ENCODE measurements at regions not wholly inside any gene's neighbourhood (a gene's known extent, or its start where the extent isn't known, plus 50 kb on each side); places are given as distances from the start of the nearest gene placed in this dataset.

GRCh38 chr10:6306917-6307316 is 104.2 kb downstream of the PFKFB3 start:
- TF ChIP-seq POLR2A (IDR thresholded peaks at IDR 0.05) = no peak
- TF ChIP-seq CTCF (IDR thresholded peaks at IDR 0.05) = no peak
